T-helper 22 cell (primary cell): ENCODE measurements at regions not wholly inside any gene's neighbourhood (a gene's known extent, or its start where the extent isn't known, plus 50 kb on each side); places are given as distances from the start of the nearest gene placed in this dataset.

Experiments
- DNase-seq: peaks from one replicate; pipeline ENCODE4 v3.0.0-alpha.2; 2020; ENCODE audit warnings: low read depth

DNA sequence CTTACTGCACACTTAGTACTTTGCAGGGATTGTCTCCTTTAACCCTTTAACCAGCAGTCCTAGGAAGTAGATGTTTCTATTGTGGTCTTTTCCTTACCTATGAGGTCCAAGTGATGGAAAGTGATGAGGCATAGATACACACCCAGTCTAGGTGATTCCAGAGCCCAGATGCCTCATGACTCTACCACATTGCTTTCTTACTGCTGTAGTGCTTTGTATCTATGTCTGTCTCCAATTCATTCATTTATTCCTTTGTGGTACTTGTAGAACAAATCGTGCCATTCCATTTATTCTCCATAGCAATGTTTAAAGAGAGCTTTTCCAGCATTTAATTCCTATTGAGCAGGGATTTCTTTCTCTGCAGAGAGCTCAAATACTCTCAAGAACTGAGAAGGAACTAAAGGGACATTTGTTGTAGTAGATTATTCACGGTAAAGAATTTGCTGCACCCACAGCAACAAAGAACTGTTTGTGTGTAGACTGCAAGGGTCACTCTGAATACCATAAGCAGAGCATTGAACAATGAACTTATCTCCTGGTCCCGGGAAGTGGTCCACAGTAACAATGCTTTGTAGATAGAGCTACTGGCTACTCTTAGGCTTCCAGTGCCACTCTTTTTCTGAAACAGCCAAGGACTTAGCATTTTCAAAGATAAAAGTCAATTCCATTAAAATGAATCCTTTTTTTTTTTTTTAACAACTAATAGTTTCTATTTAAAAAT, 337.0 kb downstream of the PTEN start:
- no peak for DNase-seq

DNA sequence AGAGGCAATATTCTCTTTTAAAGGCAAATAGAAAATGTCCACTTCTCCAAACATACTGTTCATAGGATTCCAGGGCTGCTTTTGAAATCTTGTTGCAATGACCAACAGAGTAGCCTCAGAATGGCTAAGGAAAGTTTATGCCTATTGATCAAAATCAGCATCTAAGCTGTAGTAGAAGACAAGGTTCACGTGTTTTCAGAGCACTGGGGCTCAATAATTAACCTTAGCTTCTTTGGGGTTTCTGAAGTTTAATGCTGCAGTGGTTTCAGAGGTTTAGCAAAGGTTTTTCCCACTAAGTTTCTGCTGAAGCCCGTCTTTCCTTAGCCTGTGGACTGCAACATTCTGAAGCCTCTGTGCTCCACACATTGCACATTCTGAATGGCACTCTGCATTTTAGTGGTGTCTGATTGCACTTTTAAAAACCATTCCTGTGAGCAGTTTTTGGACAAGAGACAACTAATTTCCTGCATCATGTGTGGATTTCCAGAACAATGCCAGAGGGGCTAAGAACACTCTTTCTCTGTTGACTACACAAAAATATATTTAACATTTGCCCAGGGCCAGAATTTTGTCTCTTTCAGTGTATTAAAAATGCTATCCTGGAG, 342.5 kb downstream of the PTEN start:
- no peak for DNase-seq

DNA sequence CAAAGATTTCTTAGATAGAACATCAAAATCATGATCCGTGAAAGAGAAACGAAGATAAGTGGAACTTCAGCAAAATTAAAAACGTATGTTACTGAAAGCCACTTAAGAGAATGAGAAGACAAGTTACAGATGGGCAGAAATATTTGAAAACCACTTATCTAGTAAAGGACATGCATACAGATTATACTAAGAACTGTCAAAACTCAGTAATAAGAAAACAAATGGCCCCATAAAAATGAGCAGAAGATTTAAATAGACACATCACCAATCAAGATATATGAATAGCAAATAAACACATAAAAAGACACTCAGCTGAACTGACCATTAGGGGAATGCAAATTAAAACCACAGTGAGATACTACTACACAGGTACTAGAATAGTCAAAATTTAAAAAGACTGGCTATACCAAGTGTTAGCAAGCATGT, 343.7 kb downstream of the PTEN start:
- DNase-seq: no peak

DNA sequence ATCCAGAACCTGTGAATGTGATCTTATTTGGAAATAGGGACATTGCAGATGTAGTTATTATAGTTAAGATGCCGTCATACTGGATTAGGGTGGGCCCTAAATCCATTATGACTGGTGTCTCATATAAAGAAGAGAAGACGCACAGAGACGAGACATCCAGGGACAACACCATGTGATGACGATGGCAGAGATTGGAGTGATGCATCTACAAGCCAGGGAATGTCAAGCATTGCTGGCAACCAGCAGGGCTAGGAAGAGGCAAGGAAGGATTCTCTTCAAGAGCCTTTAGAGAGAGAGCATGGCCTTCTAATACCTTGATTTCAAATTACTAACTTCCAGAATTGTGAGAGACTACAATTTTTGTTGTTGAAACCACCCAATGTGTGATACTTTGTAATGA, 345.8 kb downstream of the PTEN start:
- DNase-seq: no peak

DNA sequence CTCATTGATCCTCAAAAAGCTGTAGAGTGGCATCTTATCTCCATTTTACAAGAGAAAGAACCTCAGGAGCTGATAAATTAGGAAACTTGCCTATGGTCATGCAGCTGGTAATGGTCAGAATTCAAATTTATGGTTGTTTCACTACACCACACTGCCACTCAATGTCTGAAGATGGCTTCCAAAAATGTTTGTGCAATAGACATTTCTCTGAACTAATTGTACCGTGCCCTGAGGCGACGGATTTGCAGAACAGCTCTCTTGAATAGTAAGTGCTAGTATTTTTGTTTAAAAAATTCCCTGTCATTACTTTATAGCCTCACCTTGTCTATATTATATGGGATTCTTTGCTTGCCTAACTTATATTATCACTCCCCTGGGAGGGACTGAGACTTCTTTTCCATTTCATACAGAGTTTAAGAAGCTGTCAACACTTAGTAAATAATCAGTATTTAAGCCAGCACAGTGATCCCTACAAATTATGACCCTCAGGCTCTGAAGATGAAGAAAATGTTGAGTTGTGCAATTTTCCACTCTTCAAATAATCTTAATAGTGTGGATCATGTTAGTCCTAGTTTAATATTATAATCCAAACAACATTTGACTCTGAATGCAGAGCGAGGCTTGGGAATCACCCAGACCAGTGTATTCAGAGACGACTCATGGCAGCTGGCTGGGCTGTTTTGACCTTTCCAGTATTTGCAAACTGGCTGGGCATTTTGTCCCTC, 346.6 kb downstream of the PTEN start:
- DNase-seq: no peak

DNA sequence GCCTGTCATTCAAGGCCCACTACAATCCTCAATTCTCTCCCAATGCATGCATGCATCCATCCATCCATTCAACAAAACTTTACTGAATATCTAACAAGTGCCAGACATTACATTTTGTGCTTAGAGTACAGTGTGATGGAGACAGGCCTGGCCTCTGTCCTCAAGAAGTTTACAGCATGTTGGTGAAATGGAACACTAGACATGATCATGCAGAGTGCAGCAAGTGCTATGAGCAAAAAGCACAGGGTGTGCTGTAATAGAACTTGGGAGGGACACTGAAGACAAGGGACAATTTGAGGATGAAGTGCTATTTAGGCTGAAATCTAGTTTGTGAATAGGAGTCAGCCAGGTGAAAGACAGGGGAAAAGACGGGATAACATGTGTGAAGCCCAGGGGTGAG, 347.8 kb downstream of the PTEN start:
- DNase-seq: no peak

DNA sequence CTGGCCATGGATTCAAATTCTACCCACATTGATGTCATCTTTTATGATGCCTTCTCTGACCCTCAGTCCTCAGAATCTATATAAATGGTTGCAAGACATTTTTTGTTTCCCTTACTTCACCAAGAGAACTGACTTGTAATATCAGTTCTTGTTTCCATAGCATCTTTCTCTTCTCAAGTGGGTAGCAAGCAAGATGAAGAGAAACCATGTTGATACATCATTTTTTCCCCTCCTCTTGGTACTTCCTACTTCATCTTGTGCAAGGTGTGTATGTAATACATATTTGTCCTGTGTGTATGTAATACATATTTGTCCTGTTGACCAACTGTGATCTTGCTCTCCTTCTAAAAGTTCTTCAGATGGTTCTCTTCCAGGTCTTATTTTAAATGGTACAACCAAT, 348.6 kb downstream of the PTEN start:
- no peak for DNase-seq

DNA sequence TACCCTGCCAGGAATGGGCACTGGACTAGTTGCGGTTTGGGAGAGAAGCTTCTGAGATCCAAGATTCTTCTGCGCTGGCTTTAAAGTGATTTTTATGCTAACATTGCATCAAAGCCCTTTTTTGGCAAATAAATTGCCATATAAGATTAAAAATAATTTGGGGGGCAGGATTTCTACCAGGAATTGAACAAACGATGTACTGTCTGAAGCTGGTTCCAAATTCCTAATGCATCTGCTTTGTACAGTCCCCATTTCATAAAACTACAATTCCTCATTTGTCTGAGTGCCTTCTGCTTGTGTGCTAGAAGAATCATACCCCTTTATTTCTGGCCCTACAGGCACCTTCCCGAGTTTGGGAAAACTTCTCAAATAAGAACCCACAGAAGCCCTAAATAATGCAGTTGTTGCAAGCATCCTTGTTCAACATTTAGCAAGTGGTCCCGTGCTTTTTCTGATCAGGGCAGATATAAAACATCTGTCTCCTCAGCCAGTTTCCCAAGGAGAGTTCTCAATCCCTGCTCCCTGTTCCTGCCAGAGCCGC, 349.7 kb downstream of the PTEN start:
- DNase-seq: no peak

DNA sequence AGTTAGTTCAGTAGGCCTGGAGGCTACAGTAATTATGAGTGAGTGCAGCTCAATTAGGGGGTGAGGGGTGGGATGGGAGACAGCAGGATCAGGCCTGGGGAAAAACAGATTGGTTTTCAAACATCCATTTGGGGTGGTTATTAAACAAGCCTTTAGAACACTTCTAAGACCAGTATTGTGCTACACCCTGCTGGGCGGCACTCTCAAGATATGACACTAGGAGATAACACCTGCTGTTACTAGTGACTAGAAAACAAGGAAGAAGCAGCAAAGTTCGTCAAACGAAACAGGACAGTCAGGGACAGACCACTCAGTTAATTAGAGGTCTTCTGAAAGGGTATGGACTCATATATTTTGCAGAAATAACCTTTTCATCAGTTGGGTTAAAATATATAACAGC, 353.6 kb downstream of the PTEN start:
- no peak for DNase-seq

DNA sequence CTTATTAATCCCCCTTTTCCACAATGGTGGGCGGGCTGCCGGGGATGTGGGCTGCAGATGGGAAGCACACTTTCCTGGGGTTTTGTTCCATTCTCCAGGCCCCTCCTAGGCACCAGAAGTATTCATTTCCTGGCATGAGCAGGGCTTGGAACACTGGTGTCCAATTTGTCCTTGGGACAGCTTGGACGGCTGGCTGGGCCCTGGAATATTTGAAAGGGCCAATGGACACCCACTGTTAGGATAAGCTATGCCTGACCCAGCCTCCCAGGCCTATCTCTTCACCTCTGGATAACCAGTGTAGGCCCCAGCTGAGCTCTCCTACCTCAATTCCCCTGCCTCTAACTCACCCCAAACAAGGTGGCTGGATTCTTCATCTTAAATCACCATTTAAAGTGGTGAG, 354.9 kb downstream of the PTEN start:
- no peak for DNase-seq

DNA sequence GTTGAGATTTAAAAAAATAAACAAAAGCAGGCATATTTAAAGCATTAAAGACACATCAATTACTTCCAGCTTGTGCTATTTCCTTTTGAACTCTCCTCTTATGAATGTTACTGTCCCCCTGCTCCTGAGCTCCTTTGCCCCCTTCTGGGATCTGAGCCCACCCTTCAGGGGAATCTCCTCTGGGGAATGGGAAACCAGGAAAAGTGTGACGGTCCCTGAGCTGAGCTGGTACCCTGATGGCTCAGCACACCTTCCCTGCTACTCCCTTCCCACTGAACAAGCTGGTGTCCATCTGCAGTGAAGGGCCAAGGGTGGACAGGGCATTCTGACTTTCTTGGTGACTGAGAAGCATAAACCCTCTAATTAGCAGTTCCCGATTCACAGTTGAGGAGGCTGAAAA, 356.3 kb downstream of the PTEN start:
- no peak for DNase-seq

DNA sequence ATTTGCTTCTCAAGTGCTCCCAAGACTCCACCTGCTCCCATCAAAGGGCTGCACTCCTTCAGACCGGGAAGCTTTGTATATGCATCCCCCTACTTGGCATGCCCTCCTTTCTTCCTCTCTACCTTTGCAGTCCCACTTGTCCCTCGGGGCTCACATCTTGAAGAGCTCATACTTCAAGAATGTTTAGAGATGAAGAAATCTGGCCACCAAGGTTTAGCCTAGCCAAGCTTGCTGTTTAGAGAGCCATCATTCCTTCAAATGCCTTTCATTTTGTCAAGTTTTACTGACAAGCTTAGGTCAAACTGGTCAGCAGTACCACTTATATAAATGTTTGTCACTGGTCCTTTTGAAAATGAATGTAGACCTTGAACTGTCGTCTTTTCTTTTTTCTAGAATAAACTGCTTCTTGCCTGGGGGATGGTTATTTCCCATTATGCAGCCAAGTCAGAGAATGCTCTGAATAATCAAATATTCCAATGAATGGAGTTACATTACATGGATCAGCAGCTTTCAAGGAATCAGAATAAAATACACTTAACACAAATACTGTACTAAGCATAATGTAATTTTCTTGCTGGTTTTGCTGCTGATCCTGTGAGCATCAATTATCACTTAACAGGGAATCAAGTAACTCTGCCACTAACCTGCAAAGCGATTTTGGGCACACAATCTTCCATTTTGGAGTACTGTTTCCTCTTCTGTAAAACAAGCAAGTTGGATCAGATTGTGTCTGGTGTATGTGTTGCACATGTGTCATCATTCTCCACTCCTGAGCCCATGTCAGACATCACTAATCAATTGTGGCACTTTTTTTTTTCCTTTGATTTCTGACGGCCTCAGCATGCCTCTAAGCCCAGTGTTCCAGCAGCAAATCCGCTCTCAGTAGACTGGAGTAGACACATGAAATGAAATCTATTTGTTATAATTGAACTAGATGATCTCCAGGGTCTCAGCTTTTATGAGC, 357.9 kb downstream of the PTEN start:
- no peak for DNase-seq

DNA sequence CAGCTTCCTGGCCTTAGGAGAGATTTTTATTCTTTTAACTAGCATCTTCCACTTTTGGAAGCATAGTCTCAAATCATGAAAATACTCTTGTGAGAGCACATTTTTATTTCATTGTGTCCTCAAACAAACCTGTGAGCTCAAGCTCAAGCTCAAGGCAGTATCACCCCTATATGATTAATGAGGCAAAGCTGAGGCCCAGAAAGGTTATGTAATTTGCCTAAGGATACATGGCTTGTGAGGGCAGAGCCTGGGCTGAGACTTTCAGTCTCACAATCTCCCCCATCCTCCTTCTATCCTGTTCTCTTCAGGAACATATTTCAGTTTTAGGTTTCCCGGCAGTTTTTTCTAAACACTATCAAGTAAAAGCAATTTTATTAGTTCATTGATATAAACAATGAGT, 359.5 kb downstream of the PTEN start:
- no peak for DNase-seq
